Tibial nerve (tissue), 4 donors: ENCODE measurements at regions not wholly inside any gene's neighbourhood (a gene's known extent, or its start where the extent isn't known, plus 50 kb on each side); places are given as distances from the start of the nearest gene placed in this dataset.

ENCODE experiments used
- CTCF ChIP-seq, 5 experiments: fragments of 200-600 bp in 3 of 5; fragments of 450-650 bp in 2 of 5; sonication (generic) in 3 of 5; IDR thresholded peaks; one replicate each; pipeline ENCODE4 v1.5.1; 2016 to 2019; ENCODE audit warnings: antibody characterized with exemption in 5 of 5, mild to moderate bottlenecking in 3 of 5, moderate library complexity in 2 of 5
- EP300 ChIP-seq, 2 donors: sonication (generic); formaldehyde crosslinking; IDR thresholded peaks; one replicate each; pipeline ENCODE4 v1.6.1; 2017; ENCODE audit warnings: antibody characterized with exemption in 2 of 2, mild to moderate bottlenecking in 1 of 2

- TF ChIP-seq EP300 (IDR thresholded peaks at IDR 0.05) = no peak
- TF ChIP-seq CTCF (IDR thresholded peaks at IDR 0.05) = no peak
These were observed 122.7 kb downstream of the SINHCAF start for GRCh38 chr12:31203261-31203660.
